Chondrocyte (in vitro differentiated cells): ENCODE measurements at regions not wholly inside any gene's neighbourhood (a gene's known extent, or its start where the extent isn't known, plus 50 kb on each side); places are given as distances from the start of the nearest gene placed in this dataset.

ENCODE experiments used
- DNase-seq: peaks from one replicate; pipeline ENCODE4 v3.0.0; 2021; ENCODE audit warnings: mixed read lengths, low spot score
- H3K27ac Mint-ChIP-seq: one replicate; pipeline ENCODE4 v1.8.0; 2021; ENCODE audit warnings: mild to moderate bottlenecking, moderate library complexity, mixed read lengths; ENCODE audit not compliant: unreplicated experiment
- H3K27me3 Mint-ChIP-seq: 2 replicates; pipeline ENCODE4 v1.8.0; 2021; ENCODE audit warnings: low read depth, mixed read lengths
- H3K36me3 Mint-ChIP-seq: 2 replicates; pipeline ENCODE4 v1.8.0; 2021; ENCODE audit warnings: low read depth, mixed read lengths
- H3K4me1 Mint-ChIP-seq: 2 replicates; pipeline ENCODE4 v1.8.0; 2021; ENCODE audit warnings: low read depth, mild to moderate bottlenecking, mixed read lengths
- H3K4me3 Mint-ChIP-seq: one replicate; pipeline ENCODE4 v1.8.0; 2021; ENCODE audit warnings: mild to moderate bottlenecking, moderate library complexity, mixed read lengths; ENCODE audit not compliant: unreplicated experiment
- H3K9me3 Mint-ChIP-seq: 2 replicates; pipeline ENCODE4 v1.8.0; 2021; ENCODE audit warnings: low read depth, mixed read lengths
- TF ChIP-seq, protein P1 (sequence below): fragments of 200-600 bp; sonication (generic); IDR thresholded peaks from 2 replicates; pipeline ENCODE4 v1.5.0; 2021; ENCODE audit warnings: antibody characterized with exemption, mild to moderate bottlenecking, moderate library complexity

DNA sequence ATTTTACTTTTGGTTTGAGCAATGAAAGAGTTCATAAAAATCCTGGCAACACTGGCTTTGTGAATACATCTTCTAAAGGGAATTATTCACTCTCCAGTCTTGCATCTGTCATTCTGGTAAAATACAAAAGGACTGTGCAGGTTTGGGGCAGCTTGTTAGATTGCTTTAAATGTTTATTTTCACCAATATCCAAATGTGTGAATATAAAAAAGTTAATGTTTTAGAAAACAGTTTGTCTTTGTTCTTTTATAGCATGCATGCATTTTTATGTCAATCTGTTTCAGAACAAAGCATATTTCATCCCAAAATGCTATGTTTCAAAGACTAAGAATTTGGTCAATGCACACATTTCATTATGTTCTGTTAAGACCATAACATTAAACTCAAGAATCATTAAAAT, 1145.4 kb downstream of the OLFM4 start:
- no peaks in the 10 kb centered on the region for H3K4me1 Mint-ChIP-seq
- H3K27me3 Mint-ChIP-seq = no peaks in the 10 kb centered on the region
- TF ChIP-seq, protein P1, sequence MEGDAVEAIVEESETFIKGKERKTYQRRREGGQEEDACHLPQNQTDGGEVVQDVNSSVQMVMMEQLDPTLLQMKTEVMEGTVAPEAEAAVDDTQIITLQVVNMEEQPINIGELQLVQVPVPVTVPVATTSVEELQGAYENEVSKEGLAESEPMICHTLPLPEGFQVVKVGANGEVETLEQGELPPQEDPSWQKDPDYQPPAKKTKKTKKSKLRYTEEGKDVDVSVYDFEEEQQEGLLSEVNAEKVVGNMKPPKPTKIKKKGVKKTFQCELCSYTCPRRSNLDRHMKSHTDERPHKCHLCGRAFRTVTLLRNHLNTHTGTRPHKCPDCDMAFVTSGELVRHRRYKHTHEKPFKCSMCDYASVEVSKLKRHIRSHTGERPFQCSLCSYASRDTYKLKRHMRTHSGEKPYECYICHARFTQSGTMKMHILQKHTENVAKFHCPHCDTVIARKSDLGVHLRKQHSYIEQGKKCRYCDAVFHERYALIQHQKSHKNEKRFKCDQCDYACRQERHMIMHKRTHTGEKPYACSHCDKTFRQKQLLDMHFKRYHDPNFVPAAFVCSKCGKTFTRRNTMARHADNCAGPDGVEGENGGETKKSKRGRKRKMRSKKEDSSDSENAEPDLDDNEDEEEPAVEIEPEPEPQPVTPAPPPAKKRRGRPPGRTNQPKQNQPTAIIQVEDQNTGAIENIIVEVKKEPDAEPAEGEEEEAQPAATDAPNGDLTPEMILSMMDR = no peak
- H3K9me3 Mint-ChIP-seq = no peaks in the 10 kb centered on the region
- no peak overlapping the region for H3K27ac Mint-ChIP-seq
- no peaks in the 10 kb centered on the region for H3K36me3 Mint-ChIP-seq
- no peak for DNase-seq
- no peak overlapping the region for H3K4me3 Mint-ChIP-seq

DNA sequence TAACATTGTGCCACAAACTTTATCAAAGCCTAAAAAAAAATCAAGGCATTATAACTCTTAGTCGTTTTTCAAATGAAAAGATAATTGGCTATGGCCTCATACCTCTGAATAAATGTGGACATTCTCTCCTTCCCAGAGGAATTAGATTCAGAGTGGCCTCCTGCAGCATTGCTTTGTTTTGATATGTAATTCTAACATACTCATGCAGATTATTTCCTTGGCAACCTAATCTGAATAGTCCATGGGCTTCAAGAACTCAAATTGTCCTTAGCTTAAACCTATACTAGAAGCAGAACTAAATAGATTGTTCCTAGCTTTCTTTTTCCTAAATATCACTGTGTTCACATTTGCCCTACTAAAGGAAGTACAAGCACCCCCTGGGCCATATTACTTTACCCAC, 1146.9 kb downstream of the OLFM4 start:
- H3K27me3 Mint-ChIP-seq = peaks cover 5% of the 10 kb centered on the region
- H3K9me3 Mint-ChIP-seq = no peaks in the 10 kb centered on the region
- no peak overlapping the region for H3K4me3 Mint-ChIP-seq
- TF ChIP-seq, protein P1 = no peak
- H3K27ac Mint-ChIP-seq = no peak overlapping the region
- DNase-seq = no peak
- no peaks in the 10 kb centered on the region for H3K36me3 Mint-ChIP-seq
- no peaks in the 10 kb centered on the region for H3K4me1 Mint-ChIP-seq

DNA sequence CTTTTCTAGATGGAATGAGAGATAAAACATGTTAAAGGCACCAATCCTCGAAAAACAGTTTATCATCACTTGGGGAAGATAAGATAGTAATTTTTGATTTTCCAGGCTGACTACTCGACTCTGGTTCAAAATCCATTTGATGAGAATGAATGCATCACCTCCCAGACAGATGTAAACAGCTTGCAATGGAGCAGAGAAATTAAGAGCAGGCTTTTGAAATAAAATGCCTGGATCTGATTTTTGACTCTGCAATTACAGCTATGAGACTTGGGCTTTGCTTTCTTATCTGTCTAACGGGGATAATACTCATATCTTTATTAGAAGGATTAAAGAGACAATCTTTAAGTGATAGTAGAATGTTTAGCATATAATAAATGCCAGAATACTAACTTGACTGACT, 1148.9 kb downstream of the OLFM4 start:
- H3K27me3 Mint-ChIP-seq = peaks cover 5% of the 10 kb centered on the region
- H3K9me3 Mint-ChIP-seq = no peaks in the 10 kb centered on the region
- DNase-seq = no peak
- TF ChIP-seq, protein P1 = no peak
- H3K27ac Mint-ChIP-seq = no peak overlapping the region
- H3K4me1 Mint-ChIP-seq = no peaks in the 10 kb centered on the region
- H3K36me3 Mint-ChIP-seq = no peaks in the 10 kb centered on the region
- no peak overlapping the region for H3K4me3 Mint-ChIP-seq

DNA sequence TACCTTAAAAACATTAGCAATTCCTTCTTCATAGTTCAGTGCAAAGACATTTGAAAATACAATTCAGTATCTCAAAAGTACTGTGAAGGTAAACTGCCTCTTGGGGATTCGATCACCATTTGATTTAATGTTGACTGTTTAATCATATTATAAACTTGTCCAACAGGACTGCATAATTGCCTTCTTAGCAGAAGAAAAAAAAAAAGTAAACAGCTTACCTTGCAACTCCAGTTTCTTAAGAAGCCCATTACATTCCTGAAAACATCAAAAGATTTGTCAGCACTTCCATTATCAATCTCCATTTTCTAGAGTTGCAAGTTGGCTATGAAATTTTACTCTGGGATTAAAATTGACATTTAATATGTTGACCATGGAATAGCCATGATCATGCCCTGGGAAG, 1154.6 kb downstream of the OLFM4 start:
- H3K4me1 Mint-ChIP-seq = no peaks in the 10 kb centered on the region
- TF ChIP-seq, protein P1 = no peak

DNA sequence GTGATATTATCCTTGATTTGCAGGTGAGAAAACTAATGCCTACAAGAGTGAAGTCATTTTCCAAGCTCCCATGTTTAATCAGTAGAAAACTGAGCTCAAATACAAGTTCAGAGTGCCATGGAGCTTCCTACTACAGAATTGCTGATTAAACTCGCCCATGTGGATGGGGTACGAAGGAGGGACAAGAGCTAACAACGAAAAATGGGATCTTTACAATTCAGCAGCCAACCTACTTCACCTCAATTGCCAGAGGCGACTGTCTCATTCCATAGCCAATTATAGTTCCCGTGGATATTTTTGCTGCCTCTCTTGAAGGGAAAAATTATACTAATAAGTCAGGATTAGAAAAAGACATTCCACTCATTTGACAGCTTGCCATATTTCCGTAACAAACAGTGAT, 1155.1 kb downstream of the OLFM4 start:
- Mint-ChIP-seq H3K4me1 (no peaks in the 10 kb centered on the region), H3K27ac (no peak overlapping the region), H3K27me3 (peaks cover 5% of the 10 kb centered on the region), H3K4me3 (no peak overlapping the region), H3K36me3 (no peaks in the 10 kb centered on the region), H3K9me3 (no peaks in the 10 kb centered on the region)
- TF ChIP-seq, protein P1 = no peak
- no peak for DNase-seq

More for the DNA sequence above, 1154.6 kb downstream of the OLFM4 start:
- H3K36me3 Mint-ChIP-seq = no peaks in the 10 kb centered on the region
- no peak overlapping the region for H3K27ac Mint-ChIP-seq
- H3K27me3 Mint-ChIP-seq = peaks cover 5% of the 10 kb centered on the region
- H3K4me3 Mint-ChIP-seq = no peak overlapping the region
- H3K9me3 Mint-ChIP-seq = no peaks in the 10 kb centered on the region
- no peak for DNase-seq
